ENCODE measurements at regions not wholly inside any gene's neighbourhood (a gene's known extent, or its start where the extent isn't known, plus 50 kb on each side); places are given as distances from the start of the nearest gene placed in this dataset.

DNA sequence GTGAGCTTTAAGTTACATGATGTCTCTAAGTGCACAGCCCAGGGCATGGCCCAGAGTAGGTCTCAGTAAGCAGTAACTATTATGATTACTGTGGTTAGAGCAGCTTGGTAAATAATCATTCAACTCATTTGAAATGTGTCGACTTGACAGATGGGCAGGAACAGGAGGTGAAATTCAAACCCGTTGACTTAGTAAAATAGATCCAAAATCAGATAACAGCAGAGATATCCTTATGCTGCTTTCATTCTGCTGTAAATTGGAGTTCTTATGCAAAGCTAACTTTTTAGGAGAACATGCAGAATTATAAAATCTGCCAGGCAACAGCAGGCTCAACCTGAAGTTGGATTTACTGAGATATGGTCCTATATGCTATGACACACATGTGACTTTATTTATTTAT is 118.7 kb upstream of the KLHL25 start:
- TF ChIP-seq POLR2A (IDR thresholded peaks at IDR 0.05; ENCODE audit: low read length) (no peak), GATA1 (IDR thresholded peaks at IDR 0.05; ENCODE audit: low read depth, low read length) (no peak)

Measured in erythroblast (primary cell).